Parathyroid adenoma (tissue), 2 donors: ENCODE measurements at regions not wholly inside any gene's neighbourhood (a gene's known extent, or its start where the extent isn't known, plus 50 kb on each side); places are given as distances from the start of the nearest gene placed in this dataset.

Experiments
- H2AFZ ChIP-seq: fragments of 300-600 bp; sonication (generic); one replicate; pipeline ENCODE4 v1.7.0; 2017; ENCODE audit warnings: antibody characterized with exemption, mild to moderate bottlenecking
- H3K27ac ChIP-seq: fragments of 300-600 bp; sonication (generic); one replicate; pipeline ENCODE4 v1.7.0; 2017
- H3K27me3 ChIP-seq: fragments of 300-600 bp; sonication (generic); one replicate; pipeline ENCODE4 v1.7.0; 2017; ENCODE audit warnings: low read length; ENCODE audit not compliant: control insufficient read depth, insufficient read depth
- H3K36me3 ChIP-seq: fragments of 300-600 bp; sonication (generic); one replicate; pipeline ENCODE4 v1.7.0; 2017; ENCODE audit warnings: low read length; ENCODE audit not compliant: control insufficient read depth, insufficient read depth
- H3K4me1 ChIP-seq: fragments of 300-600 bp; sonication (generic); one replicate; pipeline ENCODE4 v1.7.0; 2017; ENCODE audit warnings: control low read depth
- H3K4me2 ChIP-seq: fragments of 300-600 bp; sonication (generic); one replicate; pipeline ENCODE4 v1.7.0; 2017; ENCODE audit warnings: low read length
- H3K4me3 ChIP-seq: fragments of 300-600 bp; sonication (generic); one replicate; pipeline ENCODE4 v1.7.0; 2017; ENCODE audit warnings: low read depth, low read length
- H3K79me2 ChIP-seq: fragments of 300-600 bp; sonication (generic); one replicate; pipeline ENCODE4 v1.7.0; 2017; ENCODE audit warnings: control low read depth
- H3K9ac ChIP-seq: fragments of 300-600 bp; sonication (generic); one replicate; pipeline ENCODE4 v1.7.0; 2017; ENCODE audit warnings: mild to moderate bottlenecking
- H3K9me3 ChIP-seq: fragments of 300-600 bp; sonication (generic); one replicate; pipeline ENCODE4 v1.7.0; 2017; ENCODE audit warnings: low read length; ENCODE audit not compliant: control insufficient read depth
- TF ChIP-seq, protein P1 (sequence below): fragments of 300-600 bp; sonication (generic); IDR thresholded peaks from one replicate; pipeline ENCODE4 v1.7.0; 2017; ENCODE audit warnings: antibody characterized with exemption, mild to moderate bottlenecking
- donor health status: primary hyperparathyroidism.

DNA sequence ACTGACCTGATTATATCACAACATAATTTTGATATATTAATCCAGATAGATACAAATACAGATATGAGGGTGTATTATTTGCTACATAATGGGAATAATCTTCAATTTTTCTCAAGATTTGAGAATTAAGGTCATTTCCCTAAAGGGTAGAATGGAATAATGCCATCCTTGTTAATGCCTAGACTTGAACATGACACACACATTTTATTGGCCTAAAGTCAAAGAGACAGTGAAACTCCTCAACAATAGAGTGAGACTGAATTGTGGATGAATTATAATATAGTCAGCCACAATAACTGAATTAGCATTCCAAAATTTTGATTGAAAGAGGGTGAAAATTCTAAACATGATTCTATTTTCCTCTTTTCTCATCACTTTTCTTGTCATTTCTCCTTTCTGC lies 506.0 kb upstream of the CDH2 start:
- no peaks in the 10 kb centered on the region for H3K4me1 ChIP-seq
- no peak overlapping the region for H2AFZ ChIP-seq
- no peak overlapping the region for H3K9ac ChIP-seq
- no peak overlapping the region for H3K4me2 ChIP-seq
- H3K79me2 ChIP-seq = no peaks in the 10 kb centered on the region
- no peak overlapping the region for H3K4me3 ChIP-seq
- TF ChIP-seq, protein P1, sequence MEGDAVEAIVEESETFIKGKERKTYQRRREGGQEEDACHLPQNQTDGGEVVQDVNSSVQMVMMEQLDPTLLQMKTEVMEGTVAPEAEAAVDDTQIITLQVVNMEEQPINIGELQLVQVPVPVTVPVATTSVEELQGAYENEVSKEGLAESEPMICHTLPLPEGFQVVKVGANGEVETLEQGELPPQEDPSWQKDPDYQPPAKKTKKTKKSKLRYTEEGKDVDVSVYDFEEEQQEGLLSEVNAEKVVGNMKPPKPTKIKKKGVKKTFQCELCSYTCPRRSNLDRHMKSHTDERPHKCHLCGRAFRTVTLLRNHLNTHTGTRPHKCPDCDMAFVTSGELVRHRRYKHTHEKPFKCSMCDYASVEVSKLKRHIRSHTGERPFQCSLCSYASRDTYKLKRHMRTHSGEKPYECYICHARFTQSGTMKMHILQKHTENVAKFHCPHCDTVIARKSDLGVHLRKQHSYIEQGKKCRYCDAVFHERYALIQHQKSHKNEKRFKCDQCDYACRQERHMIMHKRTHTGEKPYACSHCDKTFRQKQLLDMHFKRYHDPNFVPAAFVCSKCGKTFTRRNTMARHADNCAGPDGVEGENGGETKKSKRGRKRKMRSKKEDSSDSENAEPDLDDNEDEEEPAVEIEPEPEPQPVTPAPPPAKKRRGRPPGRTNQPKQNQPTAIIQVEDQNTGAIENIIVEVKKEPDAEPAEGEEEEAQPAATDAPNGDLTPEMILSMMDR = no peak
- no peak overlapping the region for H3K27ac ChIP-seq
- no peaks in the 10 kb centered on the region for H3K9me3 ChIP-seq
- H3K27me3 ChIP-seq = no peaks in the 10 kb centered on the region
- H3K36me3 ChIP-seq = no peaks in the 10 kb centered on the region

DNA sequence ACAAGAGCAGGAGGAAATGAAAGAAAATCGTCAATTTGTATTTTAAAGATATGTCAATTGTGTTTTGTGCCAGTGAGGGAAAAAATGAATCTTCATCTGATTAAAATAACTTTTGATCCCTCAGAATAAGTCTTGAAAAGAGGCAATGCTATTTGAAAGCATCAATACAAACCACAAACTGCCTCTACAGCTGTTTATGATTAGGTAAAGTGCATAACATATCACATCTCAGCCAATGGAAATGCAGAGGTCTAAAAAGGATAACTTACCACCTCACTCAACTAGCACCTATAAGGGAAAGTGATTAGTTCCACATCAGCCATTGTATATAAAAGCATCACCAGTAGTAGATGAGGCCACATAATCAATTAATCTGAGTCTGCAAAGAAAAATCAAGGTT lies 492.2 kb upstream of the CDH2 start:
- no peak overlapping the region for H3K27ac ChIP-seq
- TF ChIP-seq, protein P1 = no peak
- no peaks in the 10 kb centered on the region for H3K79me2 ChIP-seq
- H3K4me2 ChIP-seq = no peak overlapping the region
- H3K4me1 ChIP-seq = no peaks in the 10 kb centered on the region
- no peak overlapping the region for H3K4me3 ChIP-seq
- H3K9ac ChIP-seq = no peak overlapping the region
- H3K27me3 ChIP-seq = no peaks in the 10 kb centered on the region
- H3K9me3 ChIP-seq = no peaks in the 10 kb centered on the region
- H3K36me3 ChIP-seq = no peaks in the 10 kb centered on the region
- no peak overlapping the region for H2AFZ ChIP-seq

DNA sequence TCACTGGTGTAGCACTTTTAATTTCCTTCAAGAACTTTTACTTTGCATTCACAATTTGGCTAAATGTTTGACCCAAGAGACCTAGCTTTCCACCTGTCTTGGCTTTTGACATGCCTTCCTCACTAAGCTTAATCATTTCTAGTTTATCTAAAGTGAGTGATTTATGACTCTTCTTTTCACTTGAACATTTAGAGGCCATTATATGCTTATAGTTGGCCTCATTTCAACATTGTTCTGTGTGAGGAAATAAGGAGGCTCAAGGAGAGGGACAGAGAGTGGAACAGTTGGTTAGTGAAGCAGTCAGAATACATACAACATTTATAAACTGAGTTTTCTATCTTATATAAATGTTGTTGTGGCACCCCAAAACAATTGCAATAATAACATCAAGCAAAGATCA lies 489.3 kb upstream of the CDH2 start:
- Histone ChIP-seq H3K79me2 (no peaks in the 10 kb centered on the region), H3K9ac (no peak overlapping the region)

DNA sequence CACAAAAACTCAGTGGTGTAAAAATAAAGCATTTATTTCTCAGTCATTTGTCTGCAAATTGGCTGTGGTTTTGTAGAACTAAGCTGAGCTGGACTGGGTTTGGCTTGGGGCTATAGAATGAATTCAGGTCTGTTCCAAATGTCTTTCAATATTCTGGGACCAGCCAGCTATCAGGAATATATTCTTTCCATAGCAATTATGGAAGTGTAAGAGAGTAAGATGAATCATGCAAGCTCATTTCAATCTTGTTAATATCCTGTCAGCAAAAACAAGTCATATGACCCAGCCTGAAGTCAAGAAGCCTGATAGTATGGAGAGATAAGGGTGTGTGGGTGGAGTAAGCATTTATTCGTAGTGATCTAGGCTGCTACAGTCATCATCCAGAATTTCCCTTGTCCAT lies 481.0 kb upstream of the CDH2 start:
- H3K36me3 ChIP-seq = no peaks in the 10 kb centered on the region
- H2AFZ ChIP-seq = no peak overlapping the region
- H3K4me3 ChIP-seq = no peak overlapping the region
- H3K4me2 ChIP-seq = no peak overlapping the region
- no peaks in the 10 kb centered on the region for H3K79me2 ChIP-seq
- H3K27me3 ChIP-seq = no peaks in the 10 kb centered on the region
- TF ChIP-seq, protein P1 = no peak
- H3K9ac ChIP-seq = no peak overlapping the region
- H3K27ac ChIP-seq = no peak overlapping the region
- H3K4me1 ChIP-seq = peaks cover 2% of the 10 kb centered on the region
- H3K9me3 ChIP-seq = no peaks in the 10 kb centered on the region

More for the DNA sequence above, 489.3 kb upstream of the CDH2 start:
- no peaks in the 10 kb centered on the region for H3K36me3 ChIP-seq
- H3K9me3 ChIP-seq = no peaks in the 10 kb centered on the region
- H3K4me1 ChIP-seq = no peaks in the 10 kb centered on the region
- no peak overlapping the region for H3K4me2 ChIP-seq
- no peak overlapping the region for H3K4me3 ChIP-seq
- no peaks in the 10 kb centered on the region for H3K27me3 ChIP-seq
- TF ChIP-seq, protein P1 = no peak
- no peak overlapping the region for H2AFZ ChIP-seq
- no peak overlapping the region for H3K27ac ChIP-seq

DNA sequence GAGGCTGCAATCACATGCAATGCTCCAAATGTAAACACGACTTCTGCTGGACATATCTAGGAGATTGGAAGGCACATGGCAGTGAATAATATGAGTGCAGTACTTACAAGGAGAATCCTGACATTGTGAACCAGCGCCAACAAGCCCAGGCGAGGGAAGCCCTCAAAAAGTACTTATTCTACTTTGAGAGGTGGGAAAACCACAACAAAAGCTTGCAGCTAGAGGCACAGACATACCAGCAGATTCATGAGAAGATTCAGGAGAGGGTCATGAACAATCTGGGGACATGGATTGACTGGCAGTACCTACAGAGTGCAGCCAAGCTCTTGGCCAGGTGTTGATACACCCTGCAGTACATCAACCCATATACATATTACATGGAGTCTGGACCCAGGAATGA lies 475.7 kb upstream of the CDH2 start:
- Histone ChIP-seq H3K79me2 (no peaks in the 10 kb centered on the region), H3K9ac (no peak overlapping the region), H3K4me3 (no peak overlapping the region), H3K9me3 (no peaks in the 10 kb centered on the region), H3K4me1 (no peaks in the 10 kb centered on the region), H3K27ac (no peak overlapping the region), H2AFZ (no peak overlapping the region), H3K4me2 (no peak overlapping the region), H3K27me3 (no peaks in the 10 kb centered on the region), H3K36me3 (no peaks in the 10 kb centered on the region)
- TF ChIP-seq, protein P1 = no peak
